ENCODE measurements at regions not wholly inside any gene's neighbourhood (a gene's known extent, or its start where the extent isn't known, plus 50 kb on each side); places are given as distances from the start of the nearest gene placed in this dataset.

GRCh38 chr7:115494529-115495147 lies 535.9 kb downstream of the TFEC start:
- H3K27me3 Mint-ChIP-seq (ENCODE audit: insufficient read depth, low read depth, poor library complexity): peaks cover 2% of the 10 kb centered on the region
- Histone ChIP-seq H3K4me2 (no peak overlapping the region), H4K20me1 (replicated peaks; ENCODE audit: insufficient read depth) (no peaks in the 10 kb centered on the region), H3K27me3 (ENCODE audit: insufficient read depth) (no peaks in the 10 kb centered on the region), H3K27ac (ENCODE audit: low read depth) (no peak overlapping the region), H3K36me3 (ENCODE audit: insufficient read depth) (no peaks in the 10 kb centered on the region), H2AFZ (peak overlapping the region; percentile 33; the same call in 1 of the 2 replicates), H3K79me2 (replicated peaks; ENCODE audit: insufficient read depth) (no peaks in the 10 kb centered on the region), H3K4me3 (no peak overlapping the region), H3K9me2 (ENCODE audit: insufficient read depth) (no peaks in the 10 kb centered on the region), H3K4me1 (ENCODE audit: insufficient read depth) (no peaks in the 10 kb centered on the region; the same call in 1 of the 2 replicates), H3F3A (replicated peaks; ENCODE audit: low read depth) (no peaks in the 10 kb centered on the region)
- no peaks in the 10 kb centered on the region for H3K36me3 Mint-ChIP-seq (ENCODE audit: low read depth)
- peaks cover 29% of the 10 kb centered on the region; the same call in 2 of the 3 replicates for H3K4me1 Mint-ChIP-seq
- ATAC-seq: no peak
- no peak for DNase-seq (ENCODE audit: low spot score)
- no peak overlapping the region for H3K4me3 Mint-ChIP-seq
- no peak for TF ChIP-seq CTCF (conservative IDR thresholded peaks at IDR 0.05; ENCODE audit: low read depth in 2 of 2)
- TF ChIP-seq REST (IDR thresholded peaks at IDR 0.05; ENCODE audit: unreplicated experiment): no peak
- no peak for TF ChIP-seq ZNF114 (CRISPR knock-in tag; IDR thresholded peaks at IDR 0.05)
- no peak for TF ChIP-seq ZNF331 (CRISPR knock-in tag; IDR thresholded peaks at IDR 0.05; ENCODE audit: low read depth)
- no peak for TF ChIP-seq POLR2AphosphoS5 (IDR thresholded peaks at IDR 0.05; ENCODE audit: low read depth)
- no peaks in the 10 kb centered on the region for H3K9me3 Mint-ChIP-seq
- H3K27ac Mint-ChIP-seq: no peak overlapping the region

GRCh38 chr7:115493381-115493780 lies 537.2 kb downstream of the TFEC start:
- H3K4me1 Mint-ChIP-seq: peaks cover 29% of the 10 kb centered on the region; the same call in 2 of the 3 replicates
- H3K36me3 ChIP-seq (ENCODE audit: insufficient read depth): no peaks in the 10 kb centered on the region
- H2AFZ ChIP-seq: no peak overlapping the region
- no peaks in the 10 kb centered on the region for H3K79me2 ChIP-seq (replicated peaks; ENCODE audit: insufficient read depth)
- ATAC-seq (no peak), DNase-seq (ENCODE audit: low spot score) (no peak)
- no peak overlapping the region for H3K4me3 Mint-ChIP-seq
- H3K27me3 Mint-ChIP-seq (ENCODE audit: insufficient read depth, low read depth, poor library complexity): peaks cover 2% of the 10 kb centered on the region
- no peak overlapping the region for H3K4me3 ChIP-seq
- no peaks in the 10 kb centered on the region for H4K20me1 ChIP-seq (replicated peaks; ENCODE audit: insufficient read depth)
- H3K9me3 Mint-ChIP-seq: no peaks in the 10 kb centered on the region
- no peak overlapping the region for H3K4me2 ChIP-seq
- H3K27ac ChIP-seq (ENCODE audit: low read depth): no peak overlapping the region
- no peaks in the 10 kb centered on the region for H3K9me2 ChIP-seq (ENCODE audit: insufficient read depth)
- H3K27me3 ChIP-seq (ENCODE audit: insufficient read depth): no peaks in the 10 kb centered on the region
- H3K27ac Mint-ChIP-seq: no peak overlapping the region
- H3K4me1 ChIP-seq (ENCODE audit: insufficient read depth): no peaks in the 10 kb centered on the region; the same call in 1 of the 2 replicates
- no peaks in the 10 kb centered on the region for H3K36me3 Mint-ChIP-seq (ENCODE audit: low read depth)
- no peaks in the 10 kb centered on the region for H3F3A ChIP-seq (replicated peaks; ENCODE audit: low read depth)
- TF ChIP-seq, protein P1, sequence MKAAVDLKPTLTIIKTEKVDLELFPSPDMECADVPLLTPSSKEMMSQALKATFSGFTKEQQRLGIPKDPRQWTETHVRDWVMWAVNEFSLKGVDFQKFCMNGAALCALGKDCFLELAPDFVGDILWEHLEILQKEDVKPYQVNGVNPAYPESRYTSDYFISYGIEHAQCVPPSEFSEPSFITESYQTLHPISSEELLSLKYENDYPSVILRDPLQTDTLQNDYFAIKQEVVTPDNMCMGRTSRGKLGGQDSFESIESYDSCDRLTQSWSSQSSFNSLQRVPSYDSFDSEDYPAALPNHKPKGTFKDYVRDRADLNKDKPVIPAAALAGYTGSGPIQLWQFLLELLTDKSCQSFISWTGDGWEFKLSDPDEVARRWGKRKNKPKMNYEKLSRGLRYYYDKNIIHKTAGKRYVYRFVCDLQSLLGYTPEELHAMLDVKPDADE (IDR thresholded peaks at IDR 0.05): no peak
